ENCODE measurements at regions not wholly inside any gene's neighbourhood (a gene's known extent, or its start where the extent isn't known, plus 50 kb on each side); places are given as distances from the start of the nearest gene placed in this dataset.
"Not testable (repeated sequence)": the region's sequence is repeated elsewhere in the genome, so short reads cannot be mapped to it uniquely, and the experiment has no call there.

DNA sequence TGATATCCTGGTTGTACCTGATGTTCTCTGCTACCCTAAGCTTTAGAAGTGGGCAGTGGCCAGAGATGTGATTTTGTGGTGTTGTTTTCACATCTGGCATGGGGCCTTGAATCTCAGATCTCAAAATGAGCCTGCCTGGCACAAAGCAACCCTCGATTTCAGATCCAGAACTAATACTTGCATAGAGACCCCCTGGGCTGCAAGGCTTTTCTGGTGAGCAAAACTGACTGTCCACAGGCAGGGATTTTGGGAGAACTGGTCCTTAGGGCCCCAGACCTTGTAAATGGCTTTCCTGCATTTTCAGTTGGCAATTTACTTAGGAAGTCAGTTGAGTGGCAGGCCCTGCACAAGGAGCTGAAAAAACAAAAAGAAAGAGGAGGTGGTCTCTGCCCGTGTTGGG, 265.3 kb downstream of the MYCN start:
- H3K9me3 Mint-ChIP-seq = peaks cover 19% of the 10 kb centered on the region
- no peak overlapping the region for H3K27ac Mint-ChIP-seq
- no peaks in the 10 kb centered on the region for H3K4me1 Mint-ChIP-seq (ENCODE audit: low read depth)
- no peaks in the 10 kb centered on the region for H3K36me3 Mint-ChIP-seq (ENCODE audit: low read depth)
- H3K27me3 Mint-ChIP-seq = no peaks in the 10 kb centered on the region
- intact Hi-C loops (cut with micrococcal nuclease) = no loop called here
- H3K4me3 Mint-ChIP-seq = no peak overlapping the region

DNA sequence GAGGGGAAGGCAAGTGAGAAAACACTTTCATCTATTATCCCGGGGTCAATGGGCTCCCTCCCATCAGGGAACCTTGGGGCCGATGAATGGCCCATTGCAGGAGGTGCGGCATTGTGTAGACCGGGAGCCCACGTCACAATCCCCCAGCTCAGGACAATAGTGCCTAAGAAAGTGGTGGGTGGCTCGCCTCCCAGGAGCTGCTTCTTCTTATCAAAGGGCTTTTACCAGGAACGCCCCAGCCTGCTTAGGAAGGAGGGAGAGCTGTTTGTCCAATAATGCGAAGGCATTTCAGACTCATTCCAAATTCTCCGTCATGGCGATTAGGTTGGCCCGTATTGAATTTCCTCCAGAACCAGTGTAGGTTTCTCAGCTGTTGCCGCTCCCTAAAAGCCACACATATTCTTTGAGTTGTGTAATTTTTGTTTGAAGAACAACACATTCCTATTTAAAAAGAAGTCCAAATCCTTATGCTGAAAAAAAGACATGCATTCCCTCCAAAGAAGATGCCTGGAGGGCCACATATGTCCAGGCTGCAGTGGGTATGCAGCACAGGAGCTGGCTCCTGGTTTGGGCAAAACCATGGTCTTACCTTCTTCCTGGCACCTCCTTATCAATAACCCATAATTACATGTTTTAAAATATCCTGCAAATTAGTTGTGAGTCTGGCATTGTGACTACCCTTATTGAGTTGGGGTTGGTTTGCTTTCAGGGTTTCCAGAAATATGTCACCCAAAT, 264.7 kb downstream of the MYCN start:
- Mint-ChIP-seq H3K27me3 (no peaks in the 10 kb centered on the region), H3K4me1 (ENCODE audit: low read depth) (no peaks in the 10 kb centered on the region), H3K9me3 (peaks cover 19% of the 10 kb centered on the region), H3K4me3 (no peak overlapping the region), H3K36me3 (ENCODE audit: low read depth) (no peaks in the 10 kb centered on the region), H3K27ac (no peak overlapping the region)
- intact Hi-C loops (cut with micrococcal nuclease) = no loop called here

DNA sequence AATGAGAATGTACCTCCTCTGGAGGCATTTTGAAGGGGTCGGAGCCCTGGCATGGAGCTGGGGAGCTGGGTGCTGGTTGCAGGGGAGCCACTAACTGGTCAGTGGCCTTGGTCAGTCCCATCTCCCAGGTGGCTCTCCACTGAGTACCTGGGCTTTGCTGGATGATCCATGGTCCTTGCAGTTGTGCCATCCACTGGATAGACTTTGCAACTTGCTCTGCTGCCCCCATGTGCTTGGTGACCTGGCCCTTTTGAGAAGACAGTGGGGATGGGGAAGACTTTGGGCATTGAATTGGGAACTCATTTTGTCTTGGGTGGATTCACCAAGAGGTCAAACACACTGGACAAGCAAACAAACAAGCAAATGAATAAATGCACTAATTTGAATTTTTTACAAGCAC, 263.9 kb downstream of the MYCN start:
- Mint-ChIP-seq H3K36me3 (ENCODE audit: low read depth) (no peaks in the 10 kb centered on the region), H3K27me3 (no peaks in the 10 kb centered on the region)
- intact Hi-C loops (cut with micrococcal nuclease) = no loop called here

DNA sequence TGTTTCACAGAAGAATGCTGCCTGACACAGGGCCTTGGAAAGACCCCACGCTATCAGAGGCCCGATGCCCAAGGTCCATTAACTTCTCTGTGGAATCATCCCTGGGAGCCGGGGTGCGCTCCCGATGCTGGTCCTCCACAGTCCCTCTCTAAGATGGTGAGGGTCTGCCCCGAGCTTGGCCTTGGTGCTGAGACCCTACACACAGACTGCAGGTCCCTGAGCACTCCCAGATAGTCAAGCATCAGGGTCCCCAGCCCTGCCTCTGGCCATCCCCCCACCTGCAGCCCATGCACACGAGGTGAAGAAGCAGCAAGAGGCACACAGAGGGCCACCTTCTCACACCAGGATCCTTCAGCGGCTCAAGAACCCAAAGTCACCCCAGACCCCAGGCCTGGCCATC, 263.3 kb downstream of the MYCN start:
- H3K36me3 Mint-ChIP-seq (ENCODE audit: low read depth) = no peaks in the 10 kb centered on the region
- H3K27ac Mint-ChIP-seq = no peak overlapping the region
- H3K4me3 Mint-ChIP-seq = no peak overlapping the region
- no peaks in the 10 kb centered on the region for H3K4me1 Mint-ChIP-seq (ENCODE audit: low read depth)
- intact Hi-C loops (cut with micrococcal nuclease) = no loop called here
- no peaks in the 10 kb centered on the region for H3K27me3 Mint-ChIP-seq
- H3K9me3 Mint-ChIP-seq = peaks cover 17% of the 10 kb centered on the region

More for the DNA sequence above, 263.9 kb downstream of the MYCN start:
- Mint-ChIP-seq H3K27ac (no peak overlapping the region), H3K9me3 (peaks cover 19% of the 10 kb centered on the region), H3K4me1 (ENCODE audit: low read depth) (no peaks in the 10 kb centered on the region), H3K4me3 (no peak overlapping the region)

DNA sequence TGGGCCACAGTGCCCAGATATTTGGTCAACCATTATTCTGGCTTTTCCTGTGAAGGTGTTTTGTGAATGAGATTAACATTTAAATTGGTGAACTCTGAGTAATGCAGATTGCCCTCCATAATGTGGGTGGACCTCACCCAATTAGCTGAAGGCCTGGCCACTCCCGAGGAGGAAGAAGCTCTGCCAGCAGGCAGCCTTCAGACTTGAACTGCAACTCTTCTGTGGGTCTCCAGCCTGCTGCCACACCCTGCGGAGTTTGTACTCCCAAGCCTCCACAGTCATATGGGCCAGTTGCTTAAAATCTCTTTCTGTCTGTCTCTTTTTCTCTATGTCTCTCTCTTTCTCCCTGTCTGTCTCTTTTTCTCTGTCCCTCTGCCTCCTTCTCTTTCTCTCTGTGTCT, 262.7 kb downstream of the MYCN start:
- H3K36me3 Mint-ChIP-seq (ENCODE audit: low read depth) = no peaks in the 10 kb centered on the region
- intact Hi-C loops (cut with micrococcal nuclease) = no loop called here
- no peak overlapping the region for H3K4me3 Mint-ChIP-seq
- no peaks in the 10 kb centered on the region for H3K4me1 Mint-ChIP-seq (ENCODE audit: low read depth)
- H3K27me3 Mint-ChIP-seq = no peaks in the 10 kb centered on the region
- peaks cover 10% of the 10 kb centered on the region for H3K9me3 Mint-ChIP-seq
- no peak overlapping the region for H3K27ac Mint-ChIP-seq

DNA sequence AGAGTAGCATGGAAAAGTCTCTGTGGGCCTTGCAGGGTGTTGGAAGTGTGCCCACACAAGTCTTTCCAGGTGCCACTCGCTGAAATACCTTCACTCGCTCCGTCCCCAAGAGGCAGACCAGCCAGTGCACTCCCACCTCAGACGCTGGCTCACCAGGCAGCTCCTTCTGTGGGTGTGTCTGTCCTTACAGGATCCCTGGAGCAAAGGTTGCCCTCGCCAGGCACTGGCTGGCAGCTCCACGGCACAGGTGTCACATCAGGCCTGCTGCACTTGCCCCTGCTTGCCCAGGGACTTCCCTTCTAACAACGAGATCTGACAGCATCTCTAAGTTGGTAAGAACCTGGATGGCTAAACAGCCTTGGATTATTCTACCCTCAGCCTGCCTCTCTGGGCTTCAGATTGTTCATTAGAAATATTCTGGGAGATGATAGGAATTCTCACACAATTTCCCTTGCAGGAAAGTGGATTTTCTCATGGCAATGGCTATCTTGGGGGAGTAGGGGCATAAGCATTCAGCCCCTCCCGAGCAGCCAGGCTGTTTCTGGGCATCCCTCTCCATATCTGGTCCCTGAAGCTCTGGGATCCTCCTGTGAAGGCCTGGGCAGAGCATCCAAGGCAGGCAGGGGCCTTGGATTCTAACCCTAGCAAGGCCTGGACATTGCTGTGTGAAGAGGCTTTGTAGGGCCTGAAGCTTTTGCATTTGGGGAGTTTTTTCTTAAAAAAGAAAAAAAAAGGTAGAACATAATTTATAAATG, 262.1 kb downstream of the MYCN start:
- intact Hi-C loops (cut with micrococcal nuclease) = no loop called here
- H3K4me3 Mint-ChIP-seq = no peak overlapping the region
- H3K9me3 Mint-ChIP-seq = peaks cover 4% of the 10 kb centered on the region
- H3K36me3 Mint-ChIP-seq (ENCODE audit: low read depth) = no peaks in the 10 kb centered on the region
- no peaks in the 10 kb centered on the region for H3K27me3 Mint-ChIP-seq
- H3K4me1 Mint-ChIP-seq (ENCODE audit: low read depth) = no peaks in the 10 kb centered on the region
- no peak overlapping the region for H3K27ac Mint-ChIP-seq

DNA sequence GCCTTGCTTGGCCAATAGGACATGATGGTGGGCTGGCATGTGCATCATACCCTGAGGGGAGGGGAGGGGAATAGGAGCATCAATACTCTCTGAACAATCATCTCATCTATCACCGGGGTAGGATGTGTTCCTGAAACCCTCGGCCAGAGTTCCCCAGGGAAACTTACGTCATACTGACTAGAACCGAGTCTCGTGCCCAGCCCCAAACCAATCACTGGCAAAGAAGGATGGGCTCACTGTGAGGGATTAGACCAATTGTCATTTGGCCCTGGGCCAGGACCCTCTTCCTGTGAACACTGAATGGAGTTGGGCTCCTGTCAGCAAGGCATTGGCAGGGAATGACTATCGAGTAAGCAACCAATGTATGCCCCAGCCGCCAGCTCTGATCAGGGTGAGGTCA, 261.5 kb downstream of the MYCN start:
- H3K27ac Mint-ChIP-seq = no peak overlapping the region
- H3K4me1 Mint-ChIP-seq (ENCODE audit: low read depth) = no peaks in the 10 kb centered on the region
- H3K27me3 Mint-ChIP-seq = no peaks in the 10 kb centered on the region
- intact Hi-C loops (cut with micrococcal nuclease) = no loop called here
- no peaks in the 10 kb centered on the region for H3K9me3 Mint-ChIP-seq
- no peak overlapping the region for H3K4me3 Mint-ChIP-seq
- H3K36me3 Mint-ChIP-seq (ENCODE audit: low read depth) = no peaks in the 10 kb centered on the region

DNA sequence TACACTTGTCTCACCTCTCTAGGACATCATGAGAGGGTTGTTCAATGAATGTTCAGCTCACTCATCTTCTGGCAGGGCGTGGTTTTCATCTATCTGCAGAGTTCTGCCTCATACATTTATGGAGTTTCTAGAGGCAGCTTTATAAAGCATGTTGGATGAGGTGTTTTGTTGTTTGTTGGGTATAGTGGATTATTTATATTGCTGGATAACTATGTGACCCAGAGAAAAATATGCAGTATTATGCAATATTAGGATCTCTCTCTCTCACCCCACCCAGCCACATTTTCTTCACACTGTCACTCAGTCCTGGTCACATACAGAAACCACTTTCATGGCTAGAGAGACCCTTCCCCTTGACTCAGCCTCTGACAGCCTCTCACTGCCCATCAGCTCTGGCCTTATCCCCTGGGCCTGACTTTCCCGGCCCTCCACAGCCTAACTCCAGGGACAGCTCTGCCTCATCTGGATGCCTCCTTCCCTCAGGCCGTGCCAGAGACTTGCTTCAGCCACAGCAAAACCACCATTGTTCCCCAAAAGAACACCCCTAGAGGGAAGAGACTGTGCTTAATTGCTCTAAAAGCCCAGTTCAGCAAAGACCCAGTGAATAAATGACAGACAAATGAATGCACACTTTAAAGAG, 260.3 kb downstream of the MYCN start:
- Mint-ChIP-seq H3K36me3 (ENCODE audit: low read depth) (no peaks in the 10 kb centered on the region), H3K4me3 (no peak overlapping the region), H3K4me1 (ENCODE audit: low read depth) (no peaks in the 10 kb centered on the region), H3K27me3 (no peaks in the 10 kb centered on the region), H3K9me3 (no peaks in the 10 kb centered on the region), H3K27ac (no peak overlapping the region)
- intact Hi-C loops (cut with micrococcal nuclease) = no loop called here

DNA sequence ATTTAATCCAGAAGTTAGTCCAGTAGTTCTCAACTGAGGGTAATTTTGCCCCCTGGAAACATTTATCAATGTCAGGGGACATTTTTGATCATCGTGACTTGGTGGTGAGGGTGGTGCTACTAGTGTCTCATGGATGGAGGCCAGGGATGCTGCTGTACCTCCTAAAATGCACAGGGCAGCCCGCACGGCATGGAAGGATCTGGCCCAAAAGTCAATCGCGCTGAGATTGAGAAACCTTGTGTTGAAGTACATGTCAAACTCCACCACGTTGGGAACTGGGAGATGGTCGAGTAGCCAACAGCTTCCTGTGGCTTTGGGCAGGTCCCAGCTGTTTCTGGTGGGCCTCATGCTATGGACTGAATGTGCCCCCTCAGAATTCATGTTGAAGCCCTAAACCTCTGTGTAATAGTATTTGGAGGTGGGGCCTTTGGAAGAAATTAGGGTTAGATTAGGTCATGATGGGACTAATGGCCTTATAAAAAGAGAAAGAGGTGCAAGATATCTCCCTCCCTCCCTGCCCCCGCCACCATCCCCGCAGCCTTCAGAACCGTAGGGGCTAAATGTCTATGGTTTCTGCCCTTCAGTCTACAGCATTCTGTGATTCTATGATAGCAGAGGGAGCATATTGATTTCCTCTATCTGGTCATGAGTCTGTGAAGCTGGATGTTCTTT, 259.7 kb downstream of the MYCN start:
- H3K4me1 Mint-ChIP-seq (ENCODE audit: low read depth) = no peaks in the 10 kb centered on the region
- intact Hi-C loops (cut with micrococcal nuclease) = no loop called here
- H3K4me3 Mint-ChIP-seq = no peak overlapping the region
- H3K9me3 Mint-ChIP-seq = no peaks in the 10 kb centered on the region
- H3K27me3 Mint-ChIP-seq = no peaks in the 10 kb centered on the region
- H3K36me3 Mint-ChIP-seq (ENCODE audit: low read depth) = no peaks in the 10 kb centered on the region
- no peak overlapping the region for H3K27ac Mint-ChIP-seq

DNA sequence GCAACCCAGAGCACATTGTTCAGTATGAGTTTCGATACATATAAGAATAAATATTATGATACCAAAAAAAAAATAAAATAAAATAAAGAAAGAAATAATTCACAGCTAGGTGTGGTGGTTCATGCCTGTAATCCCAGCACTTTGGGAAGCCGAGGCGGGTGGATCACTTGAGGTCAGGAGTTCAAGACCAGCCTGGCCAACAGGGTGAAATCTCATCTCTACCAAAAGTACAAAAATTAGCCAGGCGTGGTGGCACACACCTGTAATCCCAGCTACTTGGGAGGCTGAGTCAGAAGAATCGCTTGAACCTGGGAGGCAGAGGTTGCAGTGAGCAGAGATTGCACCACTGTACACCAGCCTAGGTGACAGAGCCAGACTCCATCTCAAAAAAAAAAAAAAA, 258.9 kb downstream of the MYCN start:
- intact Hi-C loops (cut with micrococcal nuclease); H3K27ac Mint-ChIP-seq; H3K27me3 Mint-ChIP-seq; H3K4me3 Mint-ChIP-seq; H3K9me3 Mint-ChIP-seq; H3K36me3 Mint-ChIP-seq (ENCODE audit: low read depth); H3K4me1 Mint-ChIP-seq (ENCODE audit: low read depth): not testable (repeated sequence)

DNA sequence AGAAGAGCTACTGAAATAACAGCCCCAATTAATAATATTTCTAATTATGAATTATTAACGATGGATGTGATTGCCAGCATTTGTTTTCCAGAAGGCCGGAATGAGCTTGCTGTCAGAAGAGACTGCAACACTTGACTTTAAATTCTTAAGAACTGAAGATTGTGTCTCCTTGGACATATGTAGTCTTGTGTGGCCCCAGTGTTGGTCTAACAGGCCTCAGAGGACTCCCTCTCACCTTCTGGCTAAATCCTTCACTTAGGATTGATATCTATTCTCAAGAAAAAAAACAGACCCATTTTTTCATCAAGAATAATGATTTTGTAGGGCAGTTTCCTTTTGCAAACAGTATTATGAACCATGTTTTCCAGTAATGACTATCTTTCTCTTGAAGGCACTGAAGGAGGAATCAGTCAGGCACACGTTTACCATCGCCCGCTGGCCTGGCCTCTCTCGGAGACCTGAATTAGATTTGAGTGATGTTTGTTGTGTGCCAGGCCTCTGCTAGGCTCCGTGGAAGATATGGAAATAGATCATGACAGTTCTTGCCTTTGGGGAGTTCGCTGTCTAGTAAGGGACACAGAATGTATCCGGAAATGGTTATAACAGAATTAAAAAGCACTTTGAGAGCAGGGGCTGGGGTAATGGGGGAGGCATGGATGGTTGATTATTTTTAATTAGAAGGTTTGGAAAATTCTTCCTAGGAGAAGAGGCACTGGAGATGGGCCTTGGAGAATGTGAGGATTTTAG, 258.0 kb downstream of the MYCN start:
- H3K4me3 Mint-ChIP-seq = no peak overlapping the region
- H3K36me3 Mint-ChIP-seq (ENCODE audit: low read depth) = no peaks in the 10 kb centered on the region
- H3K9me3 Mint-ChIP-seq = no peaks in the 10 kb centered on the region
- H3K4me1 Mint-ChIP-seq (ENCODE audit: low read depth) = no peaks in the 10 kb centered on the region
- no peak overlapping the region for H3K27ac Mint-ChIP-seq
- H3K27me3 Mint-ChIP-seq = no peaks in the 10 kb centered on the region
- intact Hi-C loops (cut with micrococcal nuclease) = no loop called here

DNA sequence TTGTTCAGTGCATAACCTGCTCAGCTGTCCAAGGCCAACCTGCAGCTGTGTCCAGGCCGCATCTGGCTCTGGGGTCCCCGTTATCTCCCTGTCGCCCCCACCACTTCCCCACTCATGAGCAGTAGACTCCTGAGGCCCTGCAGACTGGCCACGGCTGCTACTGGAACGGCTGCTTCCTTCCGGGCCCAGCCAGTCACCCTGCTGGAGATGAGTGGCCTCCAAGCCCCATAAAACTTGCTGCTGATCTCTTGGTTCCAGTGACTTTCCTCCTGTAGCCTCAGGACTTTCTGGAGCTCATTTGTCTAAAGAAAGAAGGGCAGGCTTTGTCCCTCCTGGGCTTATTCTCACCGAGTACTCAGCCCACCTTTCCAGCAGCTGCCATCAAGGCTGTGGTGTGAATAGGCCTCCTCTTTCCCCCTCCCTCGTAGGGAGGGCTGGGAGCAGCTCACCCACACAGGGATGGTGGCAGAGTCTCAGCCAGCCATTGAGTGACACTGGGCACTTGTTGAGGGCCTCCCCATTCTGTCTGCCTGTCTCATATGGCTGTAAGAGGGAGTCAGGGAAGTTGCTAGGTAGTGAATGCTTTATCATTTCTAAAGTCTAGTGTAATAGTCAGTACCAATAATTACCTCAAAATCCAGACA, 257.3 kb downstream of the MYCN start:
- Mint-ChIP-seq H3K4me3 (no peak overlapping the region), H3K36me3 (ENCODE audit: low read depth) (no peaks in the 10 kb centered on the region), H3K27ac (no peak overlapping the region), H3K4me1 (ENCODE audit: low read depth) (no peaks in the 10 kb centered on the region), H3K9me3 (no peaks in the 10 kb centered on the region), H3K27me3 (no peaks in the 10 kb centered on the region)
- intact Hi-C loops (cut with micrococcal nuclease) = no loop called here

DNA sequence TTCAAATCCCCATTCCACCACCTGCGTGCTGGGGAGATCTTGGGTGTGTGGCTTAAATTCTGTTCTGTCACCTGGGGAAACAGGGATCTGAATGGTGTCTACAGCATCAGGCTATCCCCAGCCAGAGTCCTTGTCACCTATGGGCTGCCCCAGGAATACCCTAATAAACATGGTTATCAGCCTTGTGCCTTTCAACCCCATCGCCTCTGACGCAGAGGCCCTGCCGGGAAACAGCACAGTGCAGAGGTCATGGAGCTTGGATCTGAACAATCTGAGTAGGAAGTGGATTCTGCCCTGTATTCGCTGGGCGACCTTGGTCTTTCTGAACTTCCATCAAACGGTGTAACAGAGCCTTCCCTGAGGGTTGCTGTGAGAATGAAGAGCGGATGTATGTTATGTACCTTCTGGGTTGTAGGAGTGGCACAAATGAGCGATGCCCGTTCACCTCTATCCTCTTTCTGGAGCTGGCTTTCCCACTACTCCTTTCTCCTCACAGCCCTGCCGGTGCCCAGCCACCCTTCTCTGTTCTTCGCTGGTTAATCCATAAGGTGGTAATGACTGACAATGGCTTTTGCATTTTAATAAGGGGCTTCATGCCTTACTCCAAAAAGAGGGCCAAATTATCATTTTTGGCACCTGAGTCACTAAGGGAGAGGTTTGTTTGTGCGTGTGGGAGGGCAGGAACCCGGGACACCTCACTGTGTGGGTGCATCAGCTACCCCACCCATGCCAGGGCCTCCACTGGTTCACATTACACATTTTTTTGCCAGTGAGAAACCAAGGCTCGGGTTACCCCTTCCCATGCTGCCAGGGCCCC, 256.5 kb downstream of the MYCN start:
- no peaks in the 10 kb centered on the region for H3K4me1 Mint-ChIP-seq (ENCODE audit: low read depth)
- intact Hi-C loops (cut with micrococcal nuclease) = no loop called here
- H3K9me3 Mint-ChIP-seq = no peaks in the 10 kb centered on the region
- no peaks in the 10 kb centered on the region for H3K27me3 Mint-ChIP-seq
- no peak overlapping the region for H3K4me3 Mint-ChIP-seq
- no peaks in the 10 kb centered on the region for H3K36me3 Mint-ChIP-seq (ENCODE audit: low read depth)
- no peak overlapping the region for H3K27ac Mint-ChIP-seq
